GM12865 (cell line): ENCODE measurements at regions not wholly inside any gene's neighbourhood (a gene's known extent, or its start where the extent isn't known, plus 50 kb on each side); places are given as distances from the start of the nearest gene placed in this dataset.

ENCODE experiments used
- DNase-seq: peaks from one replicate; pipeline ENCODE4 v3.0.0; 2010; ENCODE audit warnings: low read depth
- H3K4me3 ChIP-seq: 2 replicates; pipeline ENCODE4 v1.5.1; 2011; ENCODE audit warnings: mild to moderate bottlenecking, low read depth, low read length, control low read depth
- CTCF ChIP-seq: IDR thresholded peaks from 2 replicates; pipeline ENCODE4 v1.5.1; 2011; ENCODE audit warnings: low read length, control low read depth, low read depth, inconsistent platforms; ENCODE audit not compliant: insufficient read depth; ENCODE audit errors: missing control alignments

GRCh38 chr3:176206809-176207208, 990.5 kb downstream of the TBL1XR1 start:
- TF ChIP-seq CTCF, result no peak
- H3K4me3 ChIP-seq, result no peak overlapping the region
- DNase-seq, result no peak

DNA sequence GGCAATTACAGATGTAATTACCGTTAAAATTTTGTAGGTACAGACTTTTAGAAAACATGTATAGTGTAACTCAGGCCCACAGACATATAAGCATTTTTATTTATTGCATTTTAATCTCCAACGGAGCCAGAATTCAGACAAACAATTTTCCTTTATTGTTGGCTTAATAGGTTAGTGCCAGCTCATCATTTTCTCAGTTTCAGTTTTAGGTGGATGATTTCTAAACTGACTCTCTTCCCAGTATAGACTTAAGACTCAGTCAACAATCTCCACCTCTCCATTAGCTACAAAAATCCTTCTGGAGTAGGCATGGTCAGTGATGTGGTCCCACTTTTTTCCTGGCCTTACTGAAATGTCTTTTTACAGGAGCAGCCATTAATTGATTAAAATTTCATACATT, 994.6 kb downstream of the TBL1XR1 start:
- TF ChIP-seq CTCF, result no peak
- no peak overlapping the region for H3K4me3 ChIP-seq
- DNase-seq, result no peak

DNA sequence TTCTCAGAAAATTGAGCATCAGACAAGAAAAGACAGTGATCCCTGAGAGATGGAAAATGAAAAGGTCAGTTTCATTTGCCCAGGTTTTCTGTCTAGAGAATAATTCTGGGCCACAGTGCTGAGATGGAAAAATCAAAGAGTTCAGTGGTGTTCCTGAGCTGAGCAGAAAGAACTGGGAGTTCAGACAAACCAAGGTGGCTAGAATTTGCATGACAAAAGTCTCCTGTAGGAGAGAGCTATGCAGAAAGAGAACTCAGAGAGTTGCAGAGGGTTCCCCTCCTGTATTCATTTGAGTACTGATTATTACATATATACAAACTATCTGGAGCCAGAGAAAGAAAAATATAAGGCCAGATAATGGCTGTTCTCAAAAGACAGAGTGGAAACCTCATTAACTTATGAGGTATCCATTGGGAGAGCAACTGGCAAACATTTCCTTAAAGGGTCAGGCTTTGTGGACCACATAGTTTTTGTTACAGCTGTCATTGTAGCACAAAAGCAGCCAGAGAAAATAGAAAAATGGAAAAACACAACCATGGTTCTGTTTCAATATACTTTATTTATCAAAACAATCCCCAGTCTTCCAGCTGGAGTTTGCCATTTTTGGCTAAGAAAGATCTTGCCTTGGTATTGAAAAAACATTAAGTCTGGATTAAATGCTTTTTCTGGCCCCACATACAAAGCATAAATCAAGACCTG, 1004.1 kb downstream of the TBL1XR1 start:
- TF ChIP-seq CTCF, result no peak
- no peak overlapping the region for H3K4me3 ChIP-seq
- no peak for DNase-seq

DNA sequence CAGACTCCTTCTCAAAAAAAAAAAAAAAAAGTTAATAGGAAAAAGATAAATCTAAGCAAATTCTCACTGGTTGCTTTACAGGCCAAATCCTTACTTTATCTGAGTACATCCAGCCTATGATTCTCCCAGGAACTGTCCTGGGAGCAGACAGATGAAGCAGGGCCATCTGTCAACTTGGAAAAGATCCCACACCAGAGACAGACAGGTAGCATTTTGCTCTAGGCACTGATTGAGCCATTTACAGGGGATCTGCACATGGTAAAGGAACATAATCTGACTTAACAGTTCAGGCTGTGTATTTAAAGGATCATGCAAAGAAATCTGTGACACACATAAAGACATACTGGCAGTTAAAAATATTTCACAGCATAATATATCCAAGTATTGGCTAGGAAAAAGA, 1006.5 kb downstream of the TBL1XR1 start:
- TF ChIP-seq CTCF, result no peak
- DNase-seq, result no peak
- no peak overlapping the region for H3K4me3 ChIP-seq

- no peak overlapping the region for H3K4me3 ChIP-seq
- no peak for DNase-seq
- no peak for TF ChIP-seq CTCF
Measured at GRCh38 chr3:176183181-176183580, 1014.1 kb downstream of the TBL1XR1 start.

- DNase-seq, result no peak
Measured at GRCh38 chr3:176174060-176174459, 1023.2 kb downstream of the TBL1XR1 start.

More at GRCh38 chr3:176174060-176174459, 1023.2 kb downstream of the TBL1XR1 start:
- no peak for TF ChIP-seq CTCF
- H3K4me3 ChIP-seq, result no peak overlapping the region
